Adrenal gland (tissue), 5 donors: ENCODE measurements at regions not wholly inside any gene's neighbourhood (a gene's known extent, or its start where the extent isn't known, plus 50 kb on each side); places are given as distances from the start of the nearest gene placed in this dataset.

Source experiments
- POLR2A ChIP-seq, 2 donors: fragments of 450-650 bp; IDR thresholded peaks; one replicate each; pipeline ENCODE4 v1.6.1; 2017; ENCODE audit warnings: antibody characterized with exemption in 2 of 2, mild to moderate bottlenecking in 2 of 2, moderate library complexity in 1 of 2
- TF ChIP-seq, protein P1 (sequence below), 6 experiments: fragments of 450-650 bp in 4 of 6; fragments of 200-600 bp in 2 of 6; sonication (generic) in 1 of 6; IDR thresholded peaks; 1 replicate in 5 of 6; 2 replicates in 1 of 6; pipeline versions ENCODE4 v1.5.1 to v1.8.0; 2016 to 2021; ENCODE audit warnings: antibody characterized with exemption in 6 of 6, mild to moderate bottlenecking in 2 of 6, moderate library complexity in 1 of 6
- donor health status: DM: no; HTN: no; CAD: no.

DNA sequence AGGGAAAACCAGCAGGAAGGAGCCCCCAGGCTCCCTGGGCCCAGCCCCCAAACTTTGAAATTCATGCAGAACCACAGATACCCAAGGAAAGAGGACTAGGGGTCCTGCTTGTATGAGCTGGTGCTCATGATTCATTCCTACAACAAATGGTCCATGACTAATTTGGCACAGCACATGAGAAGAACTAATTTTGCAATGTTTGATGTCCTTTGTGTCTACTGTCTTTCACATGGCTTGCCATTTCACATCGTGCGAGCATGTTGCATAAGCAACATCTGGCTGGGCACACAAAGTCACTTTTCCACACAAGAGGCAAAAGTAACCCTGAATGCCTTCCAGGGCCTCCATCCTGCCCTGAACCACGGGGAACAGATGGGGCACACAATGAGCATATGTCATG lies 149.6 kb upstream of the APCDD1 start:
- TF ChIP-seq, protein P1, sequence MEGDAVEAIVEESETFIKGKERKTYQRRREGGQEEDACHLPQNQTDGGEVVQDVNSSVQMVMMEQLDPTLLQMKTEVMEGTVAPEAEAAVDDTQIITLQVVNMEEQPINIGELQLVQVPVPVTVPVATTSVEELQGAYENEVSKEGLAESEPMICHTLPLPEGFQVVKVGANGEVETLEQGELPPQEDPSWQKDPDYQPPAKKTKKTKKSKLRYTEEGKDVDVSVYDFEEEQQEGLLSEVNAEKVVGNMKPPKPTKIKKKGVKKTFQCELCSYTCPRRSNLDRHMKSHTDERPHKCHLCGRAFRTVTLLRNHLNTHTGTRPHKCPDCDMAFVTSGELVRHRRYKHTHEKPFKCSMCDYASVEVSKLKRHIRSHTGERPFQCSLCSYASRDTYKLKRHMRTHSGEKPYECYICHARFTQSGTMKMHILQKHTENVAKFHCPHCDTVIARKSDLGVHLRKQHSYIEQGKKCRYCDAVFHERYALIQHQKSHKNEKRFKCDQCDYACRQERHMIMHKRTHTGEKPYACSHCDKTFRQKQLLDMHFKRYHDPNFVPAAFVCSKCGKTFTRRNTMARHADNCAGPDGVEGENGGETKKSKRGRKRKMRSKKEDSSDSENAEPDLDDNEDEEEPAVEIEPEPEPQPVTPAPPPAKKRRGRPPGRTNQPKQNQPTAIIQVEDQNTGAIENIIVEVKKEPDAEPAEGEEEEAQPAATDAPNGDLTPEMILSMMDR (IDR thresholded peaks at IDR 0.05) = no peak
- no peak for TF ChIP-seq POLR2A (IDR thresholded peaks at IDR 0.05)
